NCI-H345 treated with DMSO at 0.1 percent for 48 hours (cell line): ENCODE measurements at regions not wholly inside any gene's neighbourhood (a gene's known extent, or its start where the extent isn't known, plus 50 kb on each side); places are given as distances from the start of the nearest gene placed in this dataset.

ENCODE experiments used
- DNase-seq: peaks from one replicate; lab custom pipeline; 2025; ENCODE audit not compliant: unreplicated experiment; lab: John Stamatoyannopoulos, UW

- no peak for DNase-seq
Measured at GRCh38 chr10:43963379-43963778, 314.7 kb upstream of the ZNF32 start.

GRCh38 chr10:43962346-43963191, 313.9 kb upstream of the ZNF32 start:
- DNase-seq, result no peak

- no peak for DNase-seq
Measured at GRCh38 chr10:43961523-43962345, 313.1 kb upstream of the ZNF32 start.

GRCh38 chr10:43960981-43961380, 312.3 kb upstream of the ZNF32 start:
- DNase-seq, result no peak

GRCh38 chr10:43960477-43960876, 311.8 kb upstream of the ZNF32 start:
- no peak for DNase-seq

- DNase-seq, result no peak
Measured at GRCh38 chr10:43960135-43960415, 311.4 kb upstream of the ZNF32 start.

GRCh38 chr10:43959364-43960134, 310.9 kb upstream of the ZNF32 start:
- DNase-seq, result no peak

GRCh38 chr10:43958964-43959363, 310.3 kb upstream of the ZNF32 start:
- DNase-seq, result no peak

- DNase-seq, result no peak
Measured at GRCh38 chr10:43958071-43958432, 309.4 kb upstream of the ZNF32 start.

GRCh38 chr10:43957267-43958070, 308.8 kb upstream of the ZNF32 start:
- no peak for DNase-seq

- no peak for DNase-seq
Measured at GRCh38 chr10:43955978-43956377, 307.3 kb upstream of the ZNF32 start.

GRCh38 chr10:43955002-43955596, 306.4 kb upstream of the ZNF32 start:
- no peak for DNase-seq

GRCh38 chr10:43953672-43954071, 305.0 kb upstream of the ZNF32 start:
- no peak for DNase-seq

- DNase-seq, result no peak
Measured at GRCh38 chr10:43952760-43953159, 304.1 kb upstream of the ZNF32 start.

- DNase-seq, result no peak
Measured at GRCh38 chr10:43949351-43949750, 300.7 kb upstream of the ZNF32 start.

- DNase-seq, result no peak
Measured at GRCh38 chr10:43946445-43946844, 297.8 kb upstream of the ZNF32 start.

GRCh38 chr10:43945908-43946307, 297.2 kb upstream of the ZNF32 start:
- DNase-seq, result no peak

- no peak for DNase-seq
Measured at GRCh38 chr10:43945094-43945730, 296.5 kb upstream of the ZNF32 start.

GRCh38 chr10:43944381-43945093, 295.9 kb upstream of the ZNF32 start:
- DNase-seq, result no peak
